Left renal pelvis (tissue), 4 donors: ENCODE measurements at regions not wholly inside any gene's neighbourhood (a gene's known extent, or its start where the extent isn't known, plus 50 kb on each side); places are given as distances from the start of the nearest gene placed in this dataset.

Source experiments
- DNase-seq, 4 donors: peaks; one replicate each; pipeline ENCODE4 v3.0.0-alpha.2; 2013; ENCODE audit warnings: low read depth in 4 of 4, low spot score in 3 of 4

- no peak for DNase-seq
Observed at GRCh38 chr13:63999614-64000305, 2584.1 kb upstream of the PCDH20 start.

- no peak for DNase-seq
Observed at GRCh38 chr13:63983366-63983765, 2567.7 kb upstream of the PCDH20 start.

GRCh38 chr13:63979951-63980350 lies 2564.3 kb upstream of the PCDH20 start:
- DNase-seq, result no peak

- DNase-seq, result no peak
Observed at GRCh38 chr13:63972328-63972727, 2556.7 kb upstream of the PCDH20 start.

GRCh38 chr13:63954683-63955082 lies 2539.0 kb upstream of the PCDH20 start:
- DNase-seq, result no peak

GRCh38 chr13:63948045-63948444 lies 2532.4 kb upstream of the PCDH20 start:
- no peak for DNase-seq

DNA sequence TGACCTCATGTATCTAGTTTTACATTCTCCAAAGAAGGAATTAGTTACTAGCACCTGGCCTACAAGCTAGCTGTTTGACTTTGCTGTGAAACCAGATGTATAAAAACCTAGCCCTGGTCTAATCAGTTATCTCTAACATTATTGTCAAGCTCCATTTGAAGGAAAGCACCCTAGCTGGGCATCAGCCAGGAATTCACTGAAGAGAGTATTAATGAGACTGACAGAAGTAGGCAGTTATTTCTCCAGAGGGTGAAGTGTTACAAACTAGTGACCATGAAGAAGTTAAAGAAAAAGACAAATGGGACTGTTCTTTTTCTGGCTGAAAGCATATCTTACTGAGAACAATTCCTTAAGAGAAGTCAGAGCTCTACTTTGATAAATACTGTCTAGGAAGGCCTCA lies 2529.3 kb upstream of the PCDH20 start:
- no peak for DNase-seq

DNA sequence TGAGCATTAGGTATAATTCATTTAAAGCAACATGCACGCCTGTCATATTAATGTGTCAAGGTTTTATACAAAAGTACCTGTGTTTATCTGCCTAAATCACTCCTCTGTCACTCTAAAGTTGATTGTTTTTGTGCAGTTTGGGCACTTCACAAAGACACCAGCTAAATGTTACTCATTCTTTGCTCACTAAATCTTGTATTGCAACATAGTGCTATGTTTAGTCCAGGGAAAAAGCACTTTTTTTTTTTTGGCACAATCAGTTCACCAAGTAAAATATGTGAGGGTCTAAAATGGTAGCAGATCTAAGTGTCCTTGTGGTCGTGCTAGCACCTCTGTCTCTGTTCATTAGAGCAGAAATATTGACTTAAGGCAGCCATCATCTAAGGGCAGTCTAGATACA lies 2526.7 kb upstream of the PCDH20 start:
- no peak for DNase-seq

GRCh38 chr13:63938851-63939250 lies 2523.2 kb upstream of the PCDH20 start:
- no peak for DNase-seq

DNA sequence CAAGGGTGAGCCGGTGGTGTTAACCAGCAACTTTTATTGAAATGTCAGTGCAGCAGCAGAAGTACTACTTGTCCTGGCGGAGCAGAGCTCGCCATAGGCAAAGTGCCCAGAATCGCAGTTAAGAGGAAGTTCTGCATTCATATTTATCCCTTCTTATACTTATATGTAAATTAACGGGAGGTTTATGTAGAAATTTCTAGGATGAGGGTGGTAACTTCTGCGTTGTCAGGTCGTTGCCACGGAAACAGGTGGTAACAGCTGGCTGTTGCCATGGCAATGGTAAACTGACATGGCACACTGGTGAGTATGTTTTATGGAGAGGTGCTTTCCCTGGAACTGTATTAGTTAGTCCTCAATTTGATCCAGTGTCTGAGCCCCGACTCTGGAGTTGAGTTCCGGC lies 2494.9 kb upstream of the PCDH20 start:
- no peak for DNase-seq

- DNase-seq, result no peak
Observed at GRCh38 chr13:63909726-63910375, 2494.2 kb upstream of the PCDH20 start.

GRCh38 chr13:63902141-63902540 lies 2486.5 kb upstream of the PCDH20 start:
- DNase-seq, result no peak

DNA sequence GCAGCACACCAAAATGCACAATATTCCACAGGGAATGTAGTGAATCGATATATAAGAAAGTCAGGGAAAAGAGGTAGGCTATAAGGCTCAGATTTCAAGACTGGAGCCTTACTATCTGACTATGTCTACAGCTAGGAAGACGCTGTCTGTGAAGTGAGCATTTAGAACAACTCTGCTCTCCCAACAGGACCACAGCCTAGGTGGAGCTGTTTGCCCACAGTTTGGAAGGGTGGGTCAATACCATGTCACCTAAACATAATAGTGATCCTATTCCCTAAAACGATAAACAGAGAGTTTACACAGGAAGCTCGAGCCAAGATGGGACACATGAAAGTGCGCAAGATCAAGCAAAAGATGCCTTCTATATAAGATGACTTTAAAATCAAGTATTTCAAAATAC lies 2486.0 kb upstream of the PCDH20 start:
- DNase-seq, result no peak

GRCh38 chr13:63900406-63900805 lies 2484.8 kb upstream of the PCDH20 start:
- DNase-seq, result no peak

DNA sequence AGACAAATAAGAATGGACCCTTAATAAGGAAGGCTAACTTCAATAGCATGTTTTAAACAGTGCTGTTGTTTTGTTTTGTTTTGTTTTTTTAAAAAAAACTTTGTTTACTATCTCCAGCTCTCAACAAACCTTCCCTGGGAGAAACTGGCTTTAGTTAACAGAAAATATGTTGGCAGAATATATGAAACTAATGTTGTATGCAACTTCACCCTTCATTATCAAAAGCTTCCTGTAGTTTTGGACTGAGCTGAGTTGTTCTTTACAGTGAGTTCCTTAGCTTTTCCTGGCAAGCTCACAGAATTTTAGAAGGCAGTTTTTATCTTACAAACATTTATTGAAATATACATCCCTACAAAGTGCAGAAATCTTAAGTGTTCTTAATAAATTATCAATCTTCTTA lies 2480.7 kb upstream of the PCDH20 start:
- DNase-seq, result no peak

- no peak for DNase-seq
Observed at GRCh38 chr13:63882052-63882451, 2466.4 kb upstream of the PCDH20 start.

DNA sequence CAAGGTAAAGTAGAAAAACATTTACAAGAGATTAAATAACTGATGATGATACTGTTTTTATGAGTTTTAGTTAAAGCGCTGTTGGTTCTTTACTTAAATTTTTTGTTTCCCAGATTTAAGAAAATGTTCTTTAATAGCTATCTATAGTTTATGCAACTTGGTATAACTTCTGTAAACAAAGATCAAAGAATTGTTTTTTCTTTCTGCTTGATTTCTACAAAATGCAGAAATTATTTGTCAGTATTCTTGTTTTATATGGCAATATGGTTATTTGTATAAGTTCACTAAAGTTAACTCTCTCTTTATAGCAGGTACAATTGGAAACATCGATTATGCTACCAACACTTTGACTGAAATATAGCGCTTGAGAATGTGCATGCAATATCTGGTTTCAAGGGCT lies 2465.1 kb upstream of the PCDH20 start:
- DNase-seq, result no peak

- no peak for DNase-seq
Observed at GRCh38 chr13:63873936-63874335, 2458.3 kb upstream of the PCDH20 start.

DNA sequence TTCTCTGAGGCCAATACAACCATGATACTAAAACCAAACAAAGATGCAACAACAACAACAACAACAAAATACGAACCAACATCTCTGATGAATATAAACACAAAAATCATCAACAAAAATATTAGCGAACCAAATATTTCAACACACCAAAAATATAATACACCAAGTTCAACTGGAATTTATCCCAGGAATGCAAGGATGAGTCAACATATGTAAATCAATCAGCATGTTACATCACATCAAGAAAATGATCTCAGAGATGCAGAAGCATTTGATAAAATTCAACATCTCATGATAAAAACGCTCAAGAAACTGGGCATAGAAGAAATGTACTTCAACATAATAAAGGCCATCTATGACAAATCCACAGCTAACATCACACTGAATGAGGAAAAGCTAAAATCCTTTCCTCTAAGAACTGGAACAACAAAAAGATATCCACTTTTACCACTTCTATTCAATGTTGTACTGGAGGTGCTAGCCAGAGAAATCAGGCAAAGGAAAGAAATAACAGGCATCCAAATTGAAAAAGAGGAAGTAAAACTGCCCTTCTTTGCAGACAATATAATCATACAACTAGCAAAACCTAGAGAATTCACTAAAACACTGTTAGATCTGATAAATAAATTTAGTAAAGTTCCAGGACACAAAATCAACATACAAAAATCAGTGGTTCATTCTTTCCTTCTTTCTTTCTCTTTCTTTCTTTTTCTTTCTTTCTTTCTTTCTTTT lies 2448.7 kb upstream of the PCDH20 start:
- no peak for DNase-seq

GRCh38 chr13:63855457-63856118 lies 2439.9 kb upstream of the PCDH20 start:
- DNase-seq, result no peak

DNA sequence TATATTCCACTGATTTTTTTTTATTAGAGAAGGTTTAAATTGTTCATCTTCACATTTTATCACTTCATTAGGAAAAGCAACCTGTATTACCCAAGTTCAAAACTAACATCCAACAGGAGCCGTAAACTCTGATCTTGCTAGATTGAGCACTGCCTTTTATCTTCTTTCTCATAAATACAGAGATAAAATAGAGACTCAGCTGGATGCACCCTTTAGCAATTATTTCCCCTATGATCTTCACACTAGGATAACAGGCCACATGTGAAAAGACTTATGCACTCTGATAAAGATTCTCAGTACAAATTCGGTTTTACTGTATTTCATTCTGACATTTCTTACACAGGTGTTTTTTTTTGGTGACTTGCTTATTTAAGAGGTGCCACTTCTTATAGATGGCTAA lies 2438.2 kb upstream of the PCDH20 start:
- DNase-seq, result no peak
